GM12878 (cell line): ENCODE measurements at regions not wholly inside any gene's neighbourhood (a gene's known extent, or its start where the extent isn't known, plus 50 kb on each side); places are given as distances from the start of the nearest gene placed in this dataset.

ENCODE experiments used
- CBX3 ChIP-seq: fragments of 200-600 bp; sonication (generic); IDR thresholded peaks from 2 replicates; pipeline ENCODE4 v1.6.1; 2016; ENCODE audit warnings: low read depth, borderline replicate concordance
- CREM ChIP-seq: IDR thresholded peaks from 2 replicates; pipeline ENCODE4 v1.6.1; 2014; ENCODE audit warnings: antibody characterized with exemption, low read depth
- KLF5 ChIP-seq: fragments of 450-650 bp; IDR thresholded peaks from 2 replicates; pipeline ENCODE4 v1.6.1; 2014; ENCODE audit warnings: mild to moderate bottlenecking; ENCODE audit not compliant: partially characterized antibody
- LARP7 ChIP-seq: fragments of 450-650 bp; IDR thresholded peaks from 2 replicates; pipeline ENCODE4 v1.6.1; 2017; ENCODE audit warnings: mild to moderate bottlenecking
- MEF2A ChIP-seq: IDR thresholded peaks from 2 replicates; pipeline ENCODE4 v1.6.1; 2011; ENCODE audit warnings: low read depth, mild to moderate bottlenecking, low read length, moderate library complexity; ENCODE audit not compliant: insufficient read depth
- NFIC ChIP-seq: IDR thresholded peaks from 2 replicates; pipeline ENCODE4 v1.6.1; 2012; ENCODE audit warnings: low read depth, mild to moderate bottlenecking, inconsistent platforms, low read length, moderate library complexity
- RAD21 ChIP-seq: IDR thresholded peaks from 2 replicates; pipeline ENCODE4 v1.6.1; 2011; ENCODE audit warnings: mild to moderate bottlenecking, low read depth, low read length, moderate library complexity; ENCODE audit not compliant: insufficient read depth
- SMC3 ChIP-seq: IDR thresholded peaks from 2 replicates; pipeline ENCODE4 v1.6.1; 2011; ENCODE audit warnings: low read length, improper control_type of control experiment, borderline replicate concordance
- SPI1 ChIP-seq: IDR thresholded peaks from 2 replicates; pipeline ENCODE4 v1.6.1; 2011; ENCODE audit warnings: low read depth, mild to moderate bottlenecking, low read length, moderate library complexity, borderline replicate concordance; ENCODE audit not compliant: insufficient read depth
- TARDBP ChIP-seq: IDR thresholded peaks from 2 replicates; pipeline ENCODE4 v1.6.1; 2016; ENCODE audit warnings: borderline replicate concordance
- YY1 ChIP-seq: IDR thresholded peaks from 2 replicates; pipeline ENCODE4 v1.6.1; 2011; ENCODE audit warnings: low read depth, mild to moderate bottlenecking, low read length
- TF ChIP-seq, protein P1 (sequence below): IDR thresholded peaks from 2 replicates; pipeline ENCODE4 v1.6.1; 2011; ENCODE audit warnings: borderline replicate concordance, low read depth, mild to moderate bottlenecking, moderate library complexity, mixed read lengths, low read length; ENCODE audit not compliant: insufficient read depth; ENCODE audit errors: extremely low read length
- TF ChIP-seq, protein P2 (sequence below): fragments of 450-650 bp; IDR thresholded peaks from 2 replicates; pipeline ENCODE4 v1.6.1; 2017; ENCODE audit warnings: mild to moderate bottlenecking, moderate library complexity
- TF ChIP-seq, protein P3 (sequence below): fragments of 450-650 bp; IDR thresholded peaks from 2 replicates; pipeline ENCODE4 v1.6.1; 2017; ENCODE audit warnings: antibody characterized with exemption, mild to moderate bottlenecking, moderate library complexity

DNA sequence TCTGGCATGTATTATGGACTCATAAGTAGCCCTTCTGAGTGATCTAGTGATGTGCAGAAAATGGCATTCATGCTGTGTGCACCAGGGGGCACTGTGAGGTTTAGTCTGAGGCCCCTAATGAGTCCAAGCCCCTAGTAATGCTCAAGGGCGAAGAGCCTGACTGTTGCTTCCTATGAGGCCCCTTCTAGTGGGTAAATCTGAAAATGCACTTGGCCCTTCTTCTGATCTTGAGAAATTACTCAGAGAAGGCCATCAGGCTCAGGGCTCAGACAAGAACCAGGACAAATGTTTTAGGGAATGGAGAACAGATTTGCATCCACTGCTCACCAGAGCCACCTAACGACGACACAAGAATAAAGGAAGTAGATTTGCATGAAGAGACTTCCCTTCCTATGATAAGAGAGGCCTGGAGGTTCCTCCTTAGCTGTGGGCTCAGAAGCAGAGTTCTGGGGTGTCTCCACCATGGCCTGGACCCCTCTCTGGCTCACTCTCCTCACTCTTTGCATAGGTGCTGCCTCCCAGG lies 75.8 kb downstream of the GGTLC2 start (continued):
- TF ChIP-seq, protein P1, sequence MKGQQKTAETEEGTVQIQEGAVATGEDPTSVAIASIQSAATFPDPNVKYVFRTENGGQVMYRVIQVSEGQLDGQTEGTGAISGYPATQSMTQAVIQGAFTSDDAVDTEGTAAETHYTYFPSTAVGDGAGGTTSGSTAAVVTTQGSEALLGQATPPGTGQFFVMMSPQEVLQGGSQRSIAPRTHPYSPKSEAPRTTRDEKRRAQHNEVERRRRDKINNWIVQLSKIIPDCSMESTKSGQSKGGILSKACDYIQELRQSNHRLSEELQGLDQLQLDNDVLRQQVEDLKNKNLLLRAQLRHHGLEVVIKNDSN = no peak
- TF ChIP-seq, protein P2, sequence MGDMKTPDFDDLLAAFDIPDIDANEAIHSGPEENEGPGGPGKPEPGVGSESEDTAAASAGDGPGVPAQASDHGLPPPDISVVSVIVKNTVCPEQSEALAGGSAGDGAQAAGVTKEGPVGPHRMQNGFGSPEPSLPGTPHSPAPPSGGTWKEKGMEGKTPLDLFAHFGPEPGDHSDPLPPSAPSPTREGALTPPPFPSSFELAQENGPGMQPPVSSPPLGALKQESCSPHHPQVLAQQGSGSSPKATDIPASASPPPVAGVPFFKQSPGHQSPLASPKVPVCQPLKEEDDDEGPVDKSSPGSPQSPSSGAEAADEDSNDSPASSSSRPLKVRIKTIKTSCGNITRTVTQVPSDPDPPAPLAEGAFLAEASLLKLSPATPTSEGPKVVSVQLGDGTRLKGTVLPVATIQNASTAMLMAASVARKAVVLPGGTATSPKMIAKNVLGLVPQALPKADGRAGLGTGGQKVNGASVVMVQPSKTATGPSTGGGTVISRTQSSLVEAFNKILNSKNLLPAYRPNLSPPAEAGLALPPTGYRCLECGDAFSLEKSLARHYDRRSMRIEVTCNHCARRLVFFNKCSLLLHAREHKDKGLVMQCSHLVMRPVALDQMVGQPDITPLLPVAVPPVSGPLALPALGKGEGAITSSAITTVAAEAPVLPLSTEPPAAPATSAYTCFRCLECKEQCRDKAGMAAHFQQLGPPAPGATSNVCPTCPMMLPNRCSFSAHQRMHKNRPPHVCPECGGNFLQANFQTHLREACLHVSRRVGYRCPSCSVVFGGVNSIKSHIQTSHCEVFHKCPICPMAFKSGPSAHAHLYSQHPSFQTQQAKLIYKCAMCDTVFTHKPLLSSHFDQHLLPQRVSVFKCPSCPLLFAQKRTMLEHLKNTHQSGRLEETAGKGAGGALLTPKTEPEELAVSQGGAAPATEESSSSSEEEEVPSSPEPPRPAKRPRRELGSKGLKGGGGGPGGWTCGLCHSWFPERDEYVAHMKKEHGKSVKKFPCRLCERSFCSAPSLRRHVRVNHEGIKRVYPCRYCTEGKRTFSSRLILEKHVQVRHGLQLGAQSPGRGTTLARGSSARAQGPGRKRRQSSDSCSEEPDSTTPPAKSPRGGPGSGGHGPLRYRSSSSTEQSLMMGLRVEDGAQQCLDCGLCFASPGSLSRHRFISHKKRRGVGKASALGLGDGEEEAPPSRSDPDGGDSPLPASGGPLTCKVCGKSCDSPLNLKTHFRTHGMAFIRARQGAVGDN = no peak
- TF ChIP-seq SPI1 = peak; percentile 24; the same call in 1 of the 2 replicates
- peak; percentile 49; the same call in 1 of the 2 replicates for TF ChIP-seq SMC3
- no peak for TF ChIP-seq TARDBP
- TF ChIP-seq LARP7 = no peak
- TF ChIP-seq RAD21 = no peak
- TF ChIP-seq CREM = no peak
- no peak for TF ChIP-seq MEF2A
- TF ChIP-seq NFIC = no peak
- no peak for TF ChIP-seq KLF5
- no peak for TF ChIP-seq CBX3
- no peak for TF ChIP-seq YY1
- TF ChIP-seq, protein P3, sequence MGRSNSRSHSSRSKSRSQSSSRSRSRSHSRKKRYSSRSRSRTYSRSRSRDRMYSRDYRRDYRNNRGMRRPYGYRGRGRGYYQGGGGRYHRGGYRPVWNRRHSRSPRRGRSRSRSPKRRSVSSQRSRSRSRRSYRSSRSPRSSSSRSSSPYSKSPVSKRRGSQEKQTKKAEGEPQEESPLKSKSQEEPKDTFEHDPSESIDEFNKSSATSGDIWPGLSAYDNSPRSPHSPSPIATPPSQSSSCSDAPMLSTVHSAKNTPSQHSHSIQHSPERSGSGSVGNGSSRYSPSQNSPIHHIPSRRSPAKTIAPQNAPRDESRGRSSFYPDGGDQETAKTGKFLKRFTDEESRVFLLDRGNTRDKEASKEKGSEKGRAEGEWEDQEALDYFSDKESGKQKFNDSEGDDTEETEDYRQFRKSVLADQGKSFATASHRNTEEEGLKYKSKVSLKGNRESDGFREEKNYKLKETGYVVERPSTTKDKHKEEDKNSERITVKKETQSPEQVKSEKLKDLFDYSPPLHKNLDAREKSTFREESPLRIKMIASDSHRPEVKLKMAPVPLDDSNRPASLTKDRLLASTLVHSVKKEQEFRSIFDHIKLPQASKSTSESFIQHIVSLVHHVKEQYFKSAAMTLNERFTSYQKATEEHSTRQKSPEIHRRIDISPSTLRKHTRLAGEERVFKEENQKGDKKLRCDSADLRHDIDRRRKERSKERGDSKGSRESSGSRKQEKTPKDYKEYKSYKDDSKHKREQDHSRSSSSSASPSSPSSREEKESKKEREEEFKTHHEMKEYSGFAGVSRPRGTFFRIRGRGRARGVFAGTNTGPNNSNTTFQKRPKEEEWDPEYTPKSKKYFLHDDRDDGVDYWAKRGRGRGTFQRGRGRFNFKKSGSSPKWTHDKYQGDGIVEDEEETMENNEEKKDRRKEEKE = no peak
